ENCODE measurements at regions not wholly inside any gene's neighbourhood (a gene's known extent, or its start where the extent isn't known, plus 50 kb on each side); places are given as distances from the start of the nearest gene placed in this dataset.

DNA sequence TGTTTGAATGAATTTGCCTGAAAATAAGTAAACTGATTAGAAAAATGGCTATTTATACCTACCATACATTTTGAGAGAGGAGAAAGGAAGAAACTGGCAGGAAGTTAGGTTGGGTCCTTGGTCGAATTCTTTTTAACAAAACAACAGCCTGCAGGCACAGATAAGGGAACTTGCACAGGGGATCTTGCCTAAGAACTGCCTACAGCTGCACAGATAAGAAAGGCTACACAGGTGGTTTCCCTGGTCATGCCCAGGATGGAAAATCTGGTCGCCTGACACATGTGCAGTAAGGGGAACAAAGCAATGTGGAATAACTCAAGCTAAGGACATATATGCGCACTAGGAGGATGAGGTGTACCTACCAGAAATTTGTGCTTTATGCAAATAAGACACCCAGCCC, 732.1 kb upstream of the POT1 start:
- TF ChIP-seq CTCF (conservative IDR thresholded peaks at IDR 0.05 in 1 of 2, IDR thresholded peaks at IDR 0.05 in 1 of 2; ENCODE audit: extremely low read depth in 1 of 2, insufficient read depth in 1 of 2, low read depth in 1 of 2, low read length in 2 of 2) (no peak), EZH2 (IDR thresholded peaks at IDR 0.05; ENCODE audit: borderline replicate concordance, low read length) (no peak)
